B cell (primary cell): ENCODE measurements at regions not wholly inside any gene's neighbourhood (a gene's known extent, or its start where the extent isn't known, plus 50 kb on each side); places are given as distances from the start of the nearest gene placed in this dataset.

Experiments used
- CTCF ChIP-seq: fragments of 200-600 bp; IDR thresholded peaks from one replicate; pipeline ENCODE4 v1.8.0; 2022; ENCODE audit warnings: antibody characterized with exemption, mild to moderate bottlenecking
- EZH2 ChIP-seq: IDR thresholded peaks from 2 replicates; pipeline ENCODE4 v1.6.1; 2012; ENCODE audit warnings: borderline replicate concordance, low read depth, mild to moderate bottlenecking, moderate library complexity, low read length; ENCODE audit not compliant: insufficient read depth, poor library complexity, severe bottlenecking

GRCh38 chr1:191460234-191460633, 698.0 kb upstream of the RGS18 start:
- TF ChIP-seq CTCF (no peak), EZH2 (no peak)
